ENCODE measurements at regions not wholly inside any gene's neighbourhood (a gene's known extent, or its start where the extent isn't known, plus 50 kb on each side); places are given as distances from the start of the nearest gene placed in this dataset.

- TF ChIP-seq CTCF (optimal IDR thresholded peaks at IDR 0.05 in 1 of 3, IDR thresholded peaks at IDR 0.05 in 1 of 3, conservative IDR thresholded peaks at IDR 0.05 in 1 of 3; ENCODE audit: extremely low read depth in 1 of 3, insufficient read depth in 2 of 3, low read length in 3 of 3) (no peak), EZH2 (IDR thresholded peaks at IDR 0.05; ENCODE audit: low read length) (no peak)
Measured at GRCh38 chr15:61344293-61344692, 115.2 kb upstream of the RORA start.

Measured in keratinocyte (primary cell).